Kidney capillary endothelial cell (primary cell): ENCODE measurements at regions not wholly inside any gene's neighbourhood (a gene's known extent, or its start where the extent isn't known, plus 50 kb on each side); places are given as distances from the start of the nearest gene placed in this dataset.

ENCODE experiments used
- DNase-seq: peaks from one replicate; pipeline ENCODE4 v3.0.0-alpha.2; 2018; ENCODE audit warnings: low spot score

- DNase-seq, result no peak
Measured at GRCh38 chr10:128662520-128662919, 536.3 kb upstream of the MKI67 start.

DNA sequence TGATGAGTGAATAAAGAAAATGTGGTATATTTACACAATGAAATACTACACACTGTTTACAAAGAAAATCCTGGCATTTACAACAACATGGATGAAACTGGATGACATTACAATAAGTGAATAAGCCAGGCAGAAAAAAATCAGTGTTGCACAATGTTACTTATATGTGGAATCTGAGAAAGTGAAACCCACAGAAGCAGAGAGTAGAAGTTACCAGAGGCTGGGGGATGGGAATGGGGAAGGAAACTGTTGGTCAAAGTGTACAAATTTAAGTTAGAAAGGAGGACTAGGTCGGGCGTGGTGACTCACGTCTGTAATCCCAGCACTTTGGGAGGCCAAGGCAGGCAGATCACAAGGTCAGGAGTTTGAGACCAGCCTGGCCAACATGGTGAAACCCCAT, 538.5 kb upstream of the MKI67 start:
- DNase-seq, result no peak

DNA sequence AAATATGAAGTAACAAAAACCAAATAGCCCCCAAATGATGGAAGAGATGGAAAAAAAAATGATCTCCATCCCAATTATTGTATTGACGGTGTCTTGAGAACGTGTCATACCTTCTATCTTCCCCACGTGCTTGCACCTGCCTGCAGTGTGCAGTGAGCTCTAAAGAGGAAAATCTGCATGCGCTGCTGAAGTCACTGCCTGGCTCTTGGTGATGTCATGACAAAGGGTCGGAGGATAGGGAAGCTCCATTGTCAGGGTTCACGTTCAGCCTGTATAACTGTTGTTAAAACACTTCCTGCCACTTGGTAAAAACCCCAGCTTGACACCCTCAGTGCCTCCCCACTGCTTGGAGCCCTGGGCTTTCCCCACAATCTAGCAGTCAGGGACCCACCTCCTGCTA, 549.2 kb upstream of the MKI67 start:
- no peak for DNase-seq

DNA sequence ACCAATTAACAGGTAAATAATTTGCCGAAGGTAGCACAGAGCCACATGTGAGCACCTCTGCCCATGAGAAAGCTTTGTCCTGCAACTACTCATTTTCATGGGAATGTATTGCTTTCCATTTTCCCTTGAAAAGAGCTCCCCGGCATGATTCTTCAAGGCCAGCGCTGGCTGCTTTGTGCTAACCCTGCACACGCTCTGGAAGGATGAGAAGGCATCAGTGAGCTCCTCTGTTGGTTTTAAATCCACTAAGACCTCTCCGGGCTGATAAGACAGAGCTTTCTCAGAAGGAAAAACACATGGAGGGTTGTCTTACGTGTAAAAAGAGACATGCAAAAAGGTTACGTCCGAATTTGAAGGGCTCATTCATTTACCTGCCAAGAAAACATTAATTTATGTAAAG, 553.9 kb upstream of the MKI67 start:
- no peak for DNase-seq

DNA sequence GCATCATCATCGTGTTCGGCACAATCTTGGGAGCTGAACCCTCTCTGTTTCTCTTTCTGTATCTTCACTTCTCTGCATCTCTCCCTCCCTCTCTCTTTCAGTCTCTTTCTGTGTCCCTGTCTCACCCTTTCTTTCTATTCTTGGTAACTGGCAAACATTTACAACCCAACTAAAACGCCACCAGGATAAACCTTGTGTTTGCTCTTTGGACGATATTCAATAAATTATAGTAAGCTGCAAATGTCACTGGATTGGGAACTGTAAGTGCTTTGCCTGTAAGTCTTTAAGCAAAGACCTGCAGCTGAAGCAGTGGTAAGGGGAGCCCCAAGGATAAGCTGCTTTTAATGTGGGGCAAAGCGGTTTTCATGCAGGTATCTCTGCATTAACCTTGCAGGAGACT, 558.0 kb upstream of the MKI67 start:
- no peak for DNase-seq

- DNase-seq, result no peak
Measured at GRCh38 chr10:128686630-128687278, 560.5 kb upstream of the MKI67 start.

GRCh38 chr10:128687408-128687807, 561.2 kb upstream of the MKI67 start:
- DNase-seq, result no peak

- no peak for DNase-seq
Measured at GRCh38 chr10:128687927-128688549, 561.8 kb upstream of the MKI67 start.

DNA sequence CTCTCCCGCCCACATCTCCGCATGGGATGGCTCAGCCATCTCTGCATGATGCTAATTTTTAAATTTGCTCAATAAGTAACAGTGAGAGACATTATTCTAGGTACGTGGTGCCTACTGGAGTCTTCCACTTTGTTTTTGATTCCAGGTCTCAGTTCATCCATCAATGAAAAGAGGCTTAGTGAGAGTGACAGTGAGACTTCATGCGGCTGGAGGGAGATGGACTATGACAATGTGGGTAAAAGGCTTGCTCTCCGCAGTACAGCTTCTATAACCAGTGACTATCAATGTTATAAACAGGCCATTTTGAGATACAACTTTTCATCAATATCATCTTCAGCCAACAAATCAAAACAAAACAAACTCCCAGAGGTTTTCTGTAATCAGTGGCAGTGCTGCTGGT, 563.4 kb upstream of the MKI67 start:
- DNase-seq, result no peak

GRCh38 chr10:128693493-128694131, 567.4 kb upstream of the MKI67 start:
- no peak for DNase-seq

DNA sequence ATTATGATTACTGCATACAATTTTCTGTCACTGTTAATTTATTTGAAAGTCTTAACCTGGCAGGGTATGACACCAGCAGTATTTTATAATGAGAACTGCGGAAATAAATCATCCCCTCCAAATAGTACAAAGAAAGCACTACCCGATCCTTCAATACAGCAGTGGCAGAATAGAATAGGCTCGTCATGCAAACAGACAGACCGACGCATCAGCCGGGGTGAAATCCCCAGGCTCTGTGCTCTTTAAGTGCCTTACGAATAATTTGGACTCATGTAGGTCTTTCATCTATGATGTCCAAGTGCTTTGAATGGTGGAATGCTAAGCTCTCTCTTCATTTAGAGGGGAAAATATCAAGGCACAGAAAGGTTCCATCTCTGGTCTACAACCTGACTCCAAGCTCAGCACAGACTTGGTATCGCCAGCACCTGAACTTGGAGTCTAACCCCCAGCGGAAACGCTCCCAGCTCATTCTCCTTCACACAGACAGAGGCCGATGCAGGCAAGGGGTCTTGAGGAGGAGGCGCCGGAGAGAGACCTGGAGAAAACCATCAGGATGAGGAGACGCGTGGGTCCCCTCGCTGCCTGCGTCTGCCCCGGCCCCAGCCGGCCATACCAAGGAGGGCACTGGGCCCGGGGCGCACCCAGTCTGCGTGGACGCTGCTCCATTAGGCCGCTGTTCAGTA, 568.1 kb upstream of the MKI67 start:
- no peak for DNase-seq

DNA sequence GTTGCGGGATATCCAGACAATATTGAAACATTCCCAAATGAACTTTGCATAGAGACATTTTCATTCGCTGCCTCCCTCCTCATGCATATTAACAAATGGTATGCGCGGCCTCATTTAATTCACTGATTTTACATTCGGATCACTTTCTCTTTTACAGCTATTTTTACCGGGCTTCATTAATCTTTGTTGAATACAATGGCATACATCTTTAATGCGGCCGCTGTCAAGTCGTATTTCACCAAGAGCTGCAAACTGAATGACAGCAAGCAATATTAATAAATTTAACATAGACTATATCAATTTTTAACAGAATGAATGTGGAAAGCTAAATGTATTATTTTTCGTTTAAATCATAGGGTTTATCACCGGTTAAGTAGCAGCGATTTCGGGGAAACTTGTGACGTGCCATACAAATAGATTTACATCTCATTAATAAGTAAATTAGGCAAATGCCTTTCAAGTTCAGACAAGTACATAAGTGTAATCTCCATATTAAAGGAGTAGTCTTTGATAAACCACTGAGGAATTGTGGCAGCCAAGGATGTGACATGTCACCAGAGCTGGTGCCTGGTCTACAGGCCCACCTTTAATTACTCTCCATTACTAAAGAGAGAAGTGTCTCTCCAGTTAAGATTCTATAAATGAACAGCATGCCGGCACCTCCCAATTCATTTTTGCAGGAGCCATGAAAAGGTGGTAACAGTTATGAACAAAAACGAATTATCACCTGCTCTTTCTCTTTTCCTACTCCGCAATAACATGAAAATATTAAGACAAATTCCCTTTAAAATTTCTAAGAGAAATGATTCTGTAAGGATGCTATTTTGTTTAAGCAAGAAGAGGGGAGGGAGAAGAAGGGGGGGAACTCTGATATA, 568.9 kb upstream of the MKI67 start:
- DNase-seq, result no peak

DNA sequence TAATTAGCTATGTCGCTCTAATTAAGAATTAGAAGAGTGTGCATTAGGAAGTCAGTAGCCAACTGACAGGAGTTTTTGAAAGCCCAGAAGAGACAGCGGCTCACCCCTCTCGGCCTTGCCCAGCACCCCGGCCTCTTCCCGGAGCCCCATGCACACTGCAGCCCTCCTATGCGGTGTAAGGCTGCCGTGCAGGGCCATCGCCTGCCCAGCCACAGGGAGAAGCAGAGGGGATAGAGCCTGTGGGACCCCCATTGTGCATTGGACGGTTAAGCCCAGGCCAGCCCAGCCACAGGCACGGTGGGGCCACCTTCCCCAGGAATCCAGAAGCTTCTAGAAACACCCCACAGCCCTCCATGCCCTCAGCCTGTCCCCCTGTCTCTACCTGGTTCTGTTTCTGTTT, 569.7 kb upstream of the MKI67 start:
- no peak for DNase-seq

GRCh38 chr10:128697437-128697836, 571.2 kb upstream of the MKI67 start:
- DNase-seq, result no peak

GRCh38 chr10:128701381-128701780, 575.2 kb upstream of the MKI67 start:
- DNase-seq, result no peak

GRCh38 chr10:128701837-128702236, 575.6 kb upstream of the MKI67 start:
- DNase-seq, result no peak

DNA sequence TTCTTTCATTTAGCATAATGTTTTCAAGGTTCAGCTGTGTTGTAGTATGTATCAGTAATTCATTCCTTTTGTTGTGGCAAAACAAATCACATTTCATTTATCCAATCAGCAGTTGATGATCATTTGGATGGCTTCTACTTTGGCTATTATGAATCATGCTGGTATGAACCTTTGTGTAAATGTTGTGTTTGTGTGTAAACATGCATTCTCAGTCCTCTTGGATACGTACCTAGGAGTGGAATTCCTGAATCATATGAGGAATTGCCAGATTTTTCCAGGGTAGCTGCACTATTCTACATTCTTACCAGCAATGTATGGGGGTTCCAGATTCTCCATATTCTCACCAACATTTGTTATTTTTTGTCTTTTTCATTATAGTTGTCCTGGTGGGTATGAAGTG, 578.5 kb upstream of the MKI67 start:
- no peak for DNase-seq

DNA sequence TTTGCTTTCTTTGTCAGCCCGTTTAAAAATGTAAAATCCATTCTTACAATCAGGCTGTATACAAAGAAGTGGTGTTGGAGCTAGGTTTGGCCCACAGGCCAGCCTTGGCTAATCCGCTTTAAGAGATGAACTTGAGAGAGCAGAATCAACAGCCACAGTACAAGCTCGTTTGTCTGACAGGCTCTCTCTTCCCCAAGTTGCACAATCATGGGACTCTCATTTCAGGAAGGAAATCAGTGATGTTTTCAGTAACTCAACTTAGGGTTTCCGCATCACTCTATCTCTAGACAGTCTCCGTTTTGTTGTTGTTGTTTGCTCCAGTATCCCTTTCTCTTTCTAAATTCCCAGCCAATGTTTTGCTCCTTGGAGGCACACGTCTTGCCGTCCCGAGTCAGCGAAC, 582.0 kb upstream of the MKI67 start:
- no peak for DNase-seq

GRCh38 chr10:128709686-128710085, 583.5 kb upstream of the MKI67 start:
- DNase-seq, result no peak

- DNase-seq, result no peak
Measured at GRCh38 chr10:128710098-128710797, 584.0 kb upstream of the MKI67 start.

- no peak for DNase-seq
Measured at GRCh38 chr10:128710798-128711183, 584.6 kb upstream of the MKI67 start.

DNA sequence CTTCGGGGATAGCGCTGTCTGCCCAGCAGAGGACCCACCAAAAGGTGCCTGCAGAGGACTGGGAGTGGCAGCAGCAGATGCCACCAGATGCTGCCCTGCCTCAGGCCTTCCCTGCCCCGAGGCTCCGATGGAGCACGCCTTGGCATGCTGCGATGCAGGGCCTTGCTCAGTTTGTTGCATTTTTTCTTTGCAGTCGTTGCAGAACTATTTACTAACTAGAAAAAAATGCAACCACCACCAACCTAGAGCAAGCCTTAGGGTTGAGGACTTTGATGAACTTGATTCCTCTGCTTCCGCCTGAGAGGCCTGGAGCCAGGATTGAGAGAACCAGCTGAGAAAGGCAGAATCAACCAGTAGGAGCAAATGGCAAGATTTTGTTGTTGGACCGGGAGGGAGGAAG, 585.6 kb upstream of the MKI67 start:
- DNase-seq, result no peak
